ENCODE measurements at regions not wholly inside any gene's neighbourhood (a gene's known extent, or its start where the extent isn't known, plus 50 kb on each side); places are given as distances from the start of the nearest gene placed in this dataset.

GRCh38 chr11:92854952-92855351 is 114.5 kb upstream of the MTNR1B start:
- Histone ChIP-seq H3K4me2 (ENCODE audit: extremely low read depth, insufficient read depth, low read length) (no peak overlapping the region), H2AFZ (ENCODE audit: low read length) (no peak overlapping the region), H3K27me3 (ENCODE audit: control insufficient read depth, insufficient read depth, low read length) (no peaks in the 10 kb centered on the region), H3K27ac (ENCODE audit: insufficient read depth, low read length) (no peak overlapping the region), H3K4me1 (ENCODE audit: control insufficient read depth, extremely low read depth, insufficient read depth, low read length) (peaks cover 2% of the 10 kb centered on the region), H4K20me1 (ENCODE audit: control insufficient read depth, extremely low read depth, insufficient read depth, low read length) (no peaks in the 10 kb centered on the region), H3K4me3 (replicated peaks in 1 of 4; ENCODE audit: control extremely low read depth in 1 of 4, insufficient read depth in 1 of 4, low read depth in 3 of 4, low read length in 4 of 4) (no peak overlapping the region), H3K79me2 (ENCODE audit: control insufficient read depth, insufficient read depth, low read length) (no peaks in the 10 kb centered on the region), H3K9me3 (ENCODE audit: control insufficient read depth, insufficient read depth, low read depth, low read length) (no peaks in the 10 kb centered on the region), H3K36me3 (ENCODE audit: control insufficient read depth, insufficient read depth, low read length) (no peaks in the 10 kb centered on the region), H3K9ac (ENCODE audit: insufficient read depth, low read length) (no peak overlapping the region)
- DNase-seq (ENCODE audit: low read depth in 2 of 2) = peak; percentile 14 to 32
- TF ChIP-seq EZH2 (IDR thresholded peaks at IDR 0.05; ENCODE audit: low read length, missing control alignments) (no peak), CTCF (conservative IDR thresholded peaks at IDR 0.05 in 1 of 2, IDR thresholded peaks at IDR 0.05 in 1 of 2; ENCODE audit: low read depth in 1 of 2, low read length in 2 of 2) (no peak)

DNA sequence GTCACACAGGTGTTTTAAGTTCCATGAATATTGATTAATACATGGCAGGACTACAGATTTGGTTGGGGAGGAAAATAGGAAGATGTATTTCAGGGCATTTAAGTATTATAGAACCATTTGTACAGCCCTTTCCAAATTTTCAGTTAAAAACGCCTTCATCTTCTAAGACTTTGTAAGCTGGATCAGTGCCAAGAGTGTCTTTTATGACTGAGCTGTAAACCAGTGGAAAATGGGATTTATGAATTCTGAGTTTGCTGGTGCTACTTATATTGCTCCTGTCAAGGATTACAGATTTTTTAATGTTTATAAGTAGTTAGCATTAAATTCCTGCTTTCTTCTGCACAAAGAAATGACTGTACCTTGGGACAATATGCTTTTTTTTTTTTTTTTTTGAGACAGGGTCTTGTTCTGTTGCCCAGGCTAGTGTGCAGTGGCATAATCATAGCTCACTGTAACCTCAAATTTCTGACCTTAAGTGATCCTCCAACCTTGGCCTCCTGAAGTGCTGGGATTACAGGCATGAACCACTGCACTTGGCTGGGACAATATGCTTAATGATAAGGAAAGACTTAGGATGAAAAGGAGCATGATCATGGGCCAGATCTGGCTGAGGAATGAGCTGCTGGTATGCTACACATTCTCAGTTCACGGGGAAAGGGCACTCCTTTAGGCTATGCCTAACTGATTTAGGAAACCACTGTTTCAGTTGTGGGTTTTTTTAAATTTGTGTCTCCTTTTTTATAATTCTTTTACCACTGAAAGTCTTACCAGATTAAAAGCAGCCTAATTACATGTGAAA is 113.6 kb upstream of the MTNR1B start:
- Histone ChIP-seq H2AFZ (ENCODE audit: low read length) (no peak overlapping the region), H4K20me1 (ENCODE audit: control insufficient read depth, extremely low read depth, insufficient read depth, low read length) (no peaks in the 10 kb centered on the region), H3K36me3 (ENCODE audit: control insufficient read depth, insufficient read depth, low read length) (no peaks in the 10 kb centered on the region), H3K79me2 (ENCODE audit: control insufficient read depth, insufficient read depth, low read length) (no peaks in the 10 kb centered on the region), H3K27me3 (ENCODE audit: control insufficient read depth, insufficient read depth, low read length) (no peaks in the 10 kb centered on the region), H3K9ac (ENCODE audit: insufficient read depth, low read length) (no peak overlapping the region), H3K4me1 (ENCODE audit: control insufficient read depth, extremely low read depth, insufficient read depth, low read length) (peaks cover 2% of the 10 kb centered on the region), H3K4me2 (ENCODE audit: extremely low read depth, insufficient read depth, low read length) (no peak overlapping the region), H3K27ac (ENCODE audit: insufficient read depth, low read length) (no peak overlapping the region), H3K9me3 (ENCODE audit: control insufficient read depth, insufficient read depth, low read depth, low read length) (no peaks in the 10 kb centered on the region), H3K4me3 (replicated peaks in 1 of 4; ENCODE audit: control extremely low read depth in 1 of 4, insufficient read depth in 1 of 4, low read depth in 3 of 4, low read length in 4 of 4) (no peak overlapping the region)
- TF ChIP-seq EZH2 (IDR thresholded peaks at IDR 0.05; ENCODE audit: low read length, missing control alignments) (no peak), CTCF (conservative IDR thresholded peaks at IDR 0.05 in 1 of 2, IDR thresholded peaks at IDR 0.05 in 1 of 2; ENCODE audit: low read depth in 1 of 2, low read length in 2 of 2) (no peak)
- DNase-seq (ENCODE audit: low read depth in 2 of 2) = peak in 1 of 2 donors; percentile 11

GRCh38 chr11:92857407-92857806 is 112.0 kb upstream of the MTNR1B start:
- DNase-seq (ENCODE audit: low read depth in 2 of 2) = no peak
- no peaks in the 10 kb centered on the region for H3K9me3 ChIP-seq (ENCODE audit: control insufficient read depth, insufficient read depth, low read depth, low read length)
- H3K27me3 ChIP-seq (ENCODE audit: control insufficient read depth, insufficient read depth, low read length) = no peaks in the 10 kb centered on the region
- no peaks in the 10 kb centered on the region for H3K79me2 ChIP-seq (ENCODE audit: control insufficient read depth, insufficient read depth, low read length)
- no peak overlapping the region for H3K9ac ChIP-seq (ENCODE audit: insufficient read depth, low read length)
- no peak overlapping the region for H3K4me3 ChIP-seq (replicated peaks in 1 of 4; ENCODE audit: control extremely low read depth in 1 of 4, insufficient read depth in 1 of 4, low read depth in 3 of 4, low read length in 4 of 4)
- no peaks in the 10 kb centered on the region for H4K20me1 ChIP-seq (ENCODE audit: control insufficient read depth, extremely low read depth, insufficient read depth, low read length)
- no peaks in the 10 kb centered on the region for H3K36me3 ChIP-seq (ENCODE audit: control insufficient read depth, insufficient read depth, low read length)
- peaks cover 2% of the 10 kb centered on the region for H3K4me1 ChIP-seq (ENCODE audit: control insufficient read depth, extremely low read depth, insufficient read depth, low read length)
- H3K27ac ChIP-seq (ENCODE audit: insufficient read depth, low read length) = no peak overlapping the region
- no peak overlapping the region for H2AFZ ChIP-seq (ENCODE audit: low read length)
- no peak overlapping the region for H3K4me2 ChIP-seq (ENCODE audit: extremely low read depth, insufficient read depth, low read length)
- no peak for TF ChIP-seq EZH2 (IDR thresholded peaks at IDR 0.05; ENCODE audit: low read length, missing control alignments)
- no peak for TF ChIP-seq CTCF (conservative IDR thresholded peaks at IDR 0.05 in 1 of 2, IDR thresholded peaks at IDR 0.05 in 1 of 2; ENCODE audit: low read depth in 1 of 2, low read length in 2 of 2)
